ENCODE measurements at regions not wholly inside any gene's neighbourhood (a gene's known extent, or its start where the extent isn't known, plus 50 kb on each side); places are given as distances from the start of the nearest gene placed in this dataset.
"Not testable (repeated sequence)": the region's sequence is repeated elsewhere in the genome, so short reads cannot be mapped to it uniquely, and the experiment has no call there.

- 0 out of 2 replicates have a peak, but pooled peaks have one; percentile 16 for TF ChIP-seq ZNF462 (CRISPR knock-in tag; IDR thresholded peaks at IDR 0.05)
- no peak; the same call in 1 of the 2 replicates for TF ChIP-seq POLR2AphosphoS5 (IDR thresholded peaks at IDR 0.05; ENCODE audit: low read depth)
- 0 out of 2 replicates have a peak, but pooled peaks have one; percentile 47 for TF ChIP-seq CREB1 (CRISPR knock-in tag; IDR thresholded peaks at IDR 0.05; ENCODE audit: low read depth)
- peak; percentile 7; the same call in 1 of the 2 replicates for TF ChIP-seq NANOG (IDR thresholded peaks at IDR 0.05; ENCODE audit: borderline replicate concordance)
- Histone ChIP-seq H3F3A (replicated peaks; ENCODE audit: low read depth) (no peaks in the 10 kb centered on the region; the same call in 1 of the 2 replicates), H3K79me2 (replicated peaks; ENCODE audit: insufficient read depth) (no peaks in the 10 kb centered on the region), H3K4me3 (peak overlapping the region; percentile 29), H2AFZ (0 out of 2 replicates have a peak overlapping the region, but pooled peaks have one; percentile 3), H3K27ac (ENCODE audit: low read depth) (peak overlapping the region; percentile 93), H4K20me1 (replicated peaks; ENCODE audit: insufficient read depth) (no peaks in the 10 kb centered on the region), H3K9me2 (ENCODE audit: insufficient read depth) (no peaks in the 10 kb centered on the region; the same call in 1 of the 2 replicates), H3K36me3 (ENCODE audit: insufficient read depth) (no peaks in the 10 kb centered on the region), H3K4me1 (ENCODE audit: insufficient read depth) (peaks cover 39% of the 10 kb centered on the region), H3K27me3 (ENCODE audit: insufficient read depth) (no peaks in the 10 kb centered on the region), H3K4me2 (peak overlapping the region; percentile 61)
- H3K4me3 Mint-ChIP-seq, result peak overlapping the region; percentile 64
- peak; percentile 88 for DNase-seq (ENCODE audit: low spot score)
- H3K27me3 Mint-ChIP-seq (ENCODE audit: insufficient read depth, low read depth, poor library complexity), result peaks cover 26% of the 10 kb centered on the region
- peaks cover 70% of the 10 kb centered on the region for H3K4me1 Mint-ChIP-seq
- peaks cover 16% of the 10 kb centered on the region for H3K9me3 Mint-ChIP-seq
- peak overlapping the region; percentile 99 for H3K27ac Mint-ChIP-seq
- peak; percentile 90 for ATAC-seq
- H3K36me3 Mint-ChIP-seq (ENCODE audit: low read depth), result peaks cover 19% of the 10 kb centered on the region
These were observed 94.8 kb downstream of the SOX1 start for GRCh38 chr13:112161521-112162301.

GRCh38 chr13:112163691-112164660, 97.0 kb downstream of the SOX1 start:
- H4K20me1 ChIP-seq (replicated peaks; ENCODE audit: insufficient read depth); H3K4me3 ChIP-seq; H3K27ac Mint-ChIP-seq; H3F3A ChIP-seq (replicated peaks; ENCODE audit: low read depth); H3K9me2 ChIP-seq (ENCODE audit: insufficient read depth); ATAC-seq; DNase-seq (ENCODE audit: low spot score); H3K27me3 ChIP-seq (ENCODE audit: insufficient read depth); H3K9me3 Mint-ChIP-seq; H3K27ac ChIP-seq (ENCODE audit: low read depth); H3K4me2 ChIP-seq; H3K4me3 Mint-ChIP-seq; H3K79me2 ChIP-seq (replicated peaks; ENCODE audit: insufficient read depth); H3K36me3 Mint-ChIP-seq (ENCODE audit: low read depth); H2AFZ ChIP-seq; H3K36me3 ChIP-seq (ENCODE audit: insufficient read depth): not testable (repeated sequence)
- peaks cover 65% of the 10 kb centered on the region for H3K4me1 Mint-ChIP-seq
- H3K4me1 ChIP-seq (ENCODE audit: insufficient read depth), result peaks cover 35% of the 10 kb centered on the region
- peaks cover 24% of the 10 kb centered on the region for H3K27me3 Mint-ChIP-seq (ENCODE audit: insufficient read depth, low read depth, poor library complexity)

Measured in GM23338 (cell line).